ENCODE measurements at regions not wholly inside any gene's neighbourhood (a gene's known extent, or its start where the extent isn't known, plus 50 kb on each side); places are given as distances from the start of the nearest gene placed in this dataset.

GRCh38 chr5:173763410-173763809, 124.7 kb upstream of the CPEB4 start:
- no peak for DNase-seq (ENCODE audit: low read depth)

- DNase-seq (ENCODE audit: low read depth): peak; percentile 83
Measured at GRCh38 chr5:173764332-173765028, 123.7 kb upstream of the CPEB4 start.

- DNase-seq (ENCODE audit: low read depth): no peak
Measured at GRCh38 chr5:173765029-173765644, 123.0 kb upstream of the CPEB4 start.

- no peak for DNase-seq (ENCODE audit: low read depth)
Measured at GRCh38 chr5:173765661-173766060, 122.5 kb upstream of the CPEB4 start.

GRCh38 chr5:173767574-173768266, 120.4 kb upstream of the CPEB4 start:
- no peak for DNase-seq (ENCODE audit: low read depth)

- no peak for DNase-seq (ENCODE audit: low read depth)
Measured at GRCh38 chr5:173768267-173768806, 119.8 kb upstream of the CPEB4 start.

GRCh38 chr5:173768891-173769290, 119.3 kb upstream of the CPEB4 start:
- no peak for DNase-seq (ENCODE audit: low read depth)

GRCh38 chr5:173770637-173771036, 117.5 kb upstream of the CPEB4 start:
- DNase-seq (ENCODE audit: low read depth): no peak

GRCh38 chr5:173771121-173771724, 116.9 kb upstream of the CPEB4 start:
- no peak for DNase-seq (ENCODE audit: low read depth)

GRCh38 chr5:173771725-173772383, 116.3 kb upstream of the CPEB4 start:
- DNase-seq (ENCODE audit: low read depth): no peak

- no peak for DNase-seq (ENCODE audit: low read depth)
Measured at GRCh38 chr5:173772384-173773059, 115.6 kb upstream of the CPEB4 start.

- DNase-seq (ENCODE audit: low read depth): no peak
Measured at GRCh38 chr5:173774271-173774761, 113.8 kb upstream of the CPEB4 start.

GRCh38 chr5:173775261-173776197, 112.6 kb upstream of the CPEB4 start:
- DNase-seq (ENCODE audit: low read depth): no peak

GRCh38 chr5:173777149-173777548, 111.0 kb upstream of the CPEB4 start:
- no peak for DNase-seq (ENCODE audit: low read depth)

GRCh38 chr5:173777674-173778073, 110.5 kb upstream of the CPEB4 start:
- no peak for DNase-seq (ENCODE audit: low read depth)

- DNase-seq (ENCODE audit: low read depth): no peak
Measured at GRCh38 chr5:173778152-173778782, 109.9 kb upstream of the CPEB4 start.

- no peak for DNase-seq (ENCODE audit: low read depth)
Measured at GRCh38 chr5:173778784-173779304, 109.3 kb upstream of the CPEB4 start.

- DNase-seq (ENCODE audit: low read depth): no peak
Measured at GRCh38 chr5:173780235-173781234, 107.6 kb upstream of the CPEB4 start.

Measured in GM04503 (cell line).